IMR-90 (cell line): ENCODE measurements at regions not wholly inside any gene's neighbourhood (a gene's known extent, or its start where the extent isn't known, plus 50 kb on each side); places are given as distances from the start of the nearest gene placed in this dataset.

Source experiments
- ATAC-seq: fragments of 200-7000 bp; cut with Tn5 transposase; 2 replicates; pipeline ENCODE4 v1.9.1; 2020; ENCODE audit warnings: low read depth, mild to moderate bottlenecking, moderate library complexity
- BruUV-seq: library from RNA; stranded (reverse); fragments of 400-500 nt; replicated peaks from 2 replicates; lab custom pipeline; 2021; lab: Mats Ljungman, UMichigan
- CTCF ChIA-PET: fragments of 300-600 bp; formaldehyde crosslinking; extraction: SDS; loops from one replicate; lab custom pipeline; 2021; ENCODE audit warnings: antibody characterized with exemption; lab: Yijun Ruan, JAX
- POLR2A ChIA-PET: fragments of 300-600 bp; sonication (Branson Sonifier 250); formaldehyde crosslinking; loops from one replicate; lab custom pipeline; 2022; ENCODE audit warnings: antibody characterized with exemption; ENCODE audit not compliant: unreplicated experiment; lab: Charles Lee
- DNase-seq: peaks from one replicate; pipeline ENCODE4 v3.0.0; 2013
- H2AFZ ChIP-seq: replicated peaks from 2 replicates; pipeline ENCODE3; 2013; ENCODE audit warnings: low read length, mild to moderate bottlenecking; ENCODE audit not compliant: poor library complexity
- H2AK5ac ChIP-seq: 2 replicates; pipeline ENCODE4 v1.6.1; 2013; ENCODE audit warnings: low read depth, low read length, inconsistent platforms
- H2AK9ac ChIP-seq: replicated peaks from 2 replicates; pipeline ENCODE3; 2013; ENCODE audit warnings: mild to moderate bottlenecking, low read depth, low read length, moderate library complexity; ENCODE audit not compliant: poor library complexity
- H2BK120ac ChIP-seq: 2 replicates; pipeline ENCODE4 v1.6.1; 2013; ENCODE audit warnings: low read depth, low read length, inconsistent platforms
- H2BK15ac ChIP-seq: 3 replicates; pipeline ENCODE4 v1.6.1; 2013; ENCODE audit warnings: low read depth, low read length, inconsistent platforms
- H2BK20ac ChIP-seq: 2 replicates; pipeline ENCODE4 v1.6.1; 2013; ENCODE audit warnings: low read depth, mild to moderate bottlenecking, inconsistent platforms, low read length, moderate library complexity
- H2BK5ac ChIP-seq: 2 replicates; pipeline ENCODE4 v1.6.1; 2013; ENCODE audit warnings: mild to moderate bottlenecking, low read depth, low read length, inconsistent platforms; ENCODE audit not compliant: poor library complexity, severe bottlenecking
- H3K14ac ChIP-seq: replicated peaks from 2 replicates; pipeline ENCODE4 v1.6.1; 2013; ENCODE audit warnings: low read depth, low read length, inconsistent platforms
- H3K18ac ChIP-seq: 2 replicates; pipeline ENCODE4 v1.6.1; 2013; ENCODE audit warnings: low read depth, low read length, control low read depth
- H3K23ac ChIP-seq: 2 replicates; pipeline ENCODE4 v1.6.1; 2013; ENCODE audit warnings: low read depth, low read length, inconsistent platforms
- H3K27ac ChIP-seq: 2 replicates; pipeline ENCODE4 v1.5.1; 2013; ENCODE audit warnings: mild to moderate bottlenecking, control low read depth, low read length; ENCODE audit not compliant: insufficient read depth
- H3K27me3 ChIP-seq: 2 replicates; pipeline ENCODE4 v1.6.1; 2013; ENCODE audit warnings: low read length; ENCODE audit not compliant: control insufficient read depth, insufficient read depth
- H3K36me3 ChIP-seq: 2 replicates; pipeline ENCODE4 v1.6.1; 2013; ENCODE audit warnings: low read length, mixed read lengths; ENCODE audit not compliant: control insufficient read depth, insufficient read depth
- H3K4ac ChIP-seq: 2 replicates; pipeline ENCODE4 v1.6.1; 2013; ENCODE audit warnings: low read depth, low read length, inconsistent platforms
- H3K4me1 ChIP-seq: 2 replicates; pipeline ENCODE4 v1.6.1; 2013; ENCODE audit warnings: low read length, mixed read lengths; ENCODE audit not compliant: control insufficient read depth, insufficient read depth
- H3K4me2 ChIP-seq: 2 replicates; pipeline ENCODE4 v1.6.1; 2013; ENCODE audit warnings: low read depth, mild to moderate bottlenecking, control low read depth, low read length, moderate library complexity
- H3K4me3 ChIP-seq: 2 replicates; pipeline ENCODE4 v1.5.1; 2013; ENCODE audit warnings: low read depth, mild to moderate bottlenecking, control low read depth, low read length, moderate library complexity; ENCODE audit not compliant: insufficient read depth
- H3K56ac ChIP-seq: 2 replicates; pipeline ENCODE4 v1.6.1; 2013; ENCODE audit warnings: low read length, inconsistent platforms; ENCODE audit not compliant: insufficient read depth; ENCODE audit errors: extremely low read depth
- H3K79me1 ChIP-seq, 2 experiments: 2 replicates each; pipeline ENCODE4 v1.6.1; 2013; ENCODE audit warnings: low read length in 2 of 2, inconsistent platforms in 1 of 2, low read depth in 1 of 2
- H3K9ac ChIP-seq: 2 replicates; pipeline ENCODE4 v1.6.1; 2013; ENCODE audit warnings: low read depth, low read length, control low read depth
- H3K9me1 ChIP-seq: 2 replicates; pipeline ENCODE4 v1.6.1; 2013; ENCODE audit warnings: low read length, inconsistent platforms; ENCODE audit not compliant: insufficient read depth
- H3K9me3 ChIP-seq: 2 replicates; pipeline ENCODE4 v1.6.1; 2013; ENCODE audit warnings: low read length; ENCODE audit not compliant: control insufficient read depth, insufficient read depth
- H4K20me1 ChIP-seq: 2 replicates; pipeline ENCODE4 v1.6.1; 2013; ENCODE audit warnings: low read length, inconsistent platforms; ENCODE audit not compliant: insufficient read depth
- H4K5ac ChIP-seq: 2 replicates; pipeline ENCODE4 v1.6.1; 2013; ENCODE audit warnings: mild to moderate bottlenecking, low read depth, low read length, control low read depth
- H4K8ac ChIP-seq, 2 experiments: 2 replicates each; pipeline ENCODE4 v1.6.1; 2013; ENCODE audit warnings: low read depth in 2 of 2, low read length in 2 of 2, control low read depth in 1 of 2, inconsistent platforms in 1 of 2
- H4K91ac ChIP-seq: 2 replicates; pipeline ENCODE4 v1.6.1; 2013; ENCODE audit warnings: low read depth, low read length, inconsistent platforms; ENCODE audit not compliant: insufficient read depth
- CEBPB ChIP-seq: IDR thresholded peaks from 2 replicates; pipeline ENCODE4 v1.6.1; 2012; ENCODE audit warnings: low read depth, low read length, improper control_type of control experiment
- CHD1 ChIP-seq: IDR thresholded peaks from 2 replicates; pipeline ENCODE4 v1.6.1; 2012; ENCODE audit warnings: low read depth, low read length, improper control_type of control experiment
- CTCF ChIP-seq: conservative IDR thresholded peaks from 2 replicates; pipeline ENCODE4 v1.5.1; 2012; ENCODE audit warnings: mild to moderate bottlenecking, low read depth, low read length, improper control_type of control experiment
- FOS ChIP-seq: fragments of 150-350 bp; IDR thresholded peaks from 2 replicates; pipeline ENCODE4 v1.6.1; 2016; ENCODE audit warnings: low read depth, low read length
- MAFK ChIP-seq: IDR thresholded peaks from 2 replicates; pipeline ENCODE4 v1.6.1; 2012; ENCODE audit warnings: low read depth, low read length, improper control_type of control experiment
- MAZ ChIP-seq: IDR thresholded peaks from 2 replicates; pipeline ENCODE4 v1.6.1; 2012; ENCODE audit warnings: low read depth, mild to moderate bottlenecking, low read length, improper control_type of control experiment, moderate library complexity, borderline replicate concordance
- RCOR1 ChIP-seq: IDR thresholded peaks from 2 replicates; pipeline ENCODE4 v1.6.1; 2012; ENCODE audit warnings: mild to moderate bottlenecking, low read length, improper control_type of control experiment; ENCODE audit not compliant: insufficient replicate concordance
- SMC3 ChIP-seq: fragments of 150-350 bp; IDR thresholded peaks from 2 replicates; pipeline ENCODE4 v1.6.1; 2016; ENCODE audit warnings: low read depth, mild to moderate bottlenecking, antibody characterized with exemption, low read length, moderate library complexity
- USF2 ChIP-seq: fragments of 150-350 bp; IDR thresholded peaks from 2 replicates; pipeline ENCODE4 v1.6.1; 2017; ENCODE audit warnings: mild to moderate bottlenecking, antibody characterized with exemption, low read length, low read depth
- WGBS, 2 experiments: methylation state at CpG; one replicate each; pipeline versions ENCODE4 v1.1.5 to v1.1.7; 2013; ENCODE audit warnings: missing lambda C conversion rate in 2 of 2; ENCODE audit not compliant: insufficient read length in 1 of 2; ENCODE audit errors: extremely low coverage in 2 of 2; 5-methylcytosine and 5-hydroxymethylcytosine counted together
- dilution Hi-C: fragments of 300-500 bp; cut with HindIII; formaldehyde crosslinking; loops from one replicate; pipeline ENCODE4 v1.14.3; 2018; ENCODE audit warnings: low sequenced_read_pairs; ENCODE audit not compliant: unreplicated experiment
- in situ Hi-C: fragments of 300-500 bp; cut with MboI; formaldehyde crosslinking; loops from 3 replicates; pipeline ENCODE4 v1.14.3; 2019; ENCODE audit warnings: low sequenced_read_pairs, inconsistent platforms, mixed read lengths
- intact Hi-C: fragments of 100-400 bp; cut with micrococcal nuclease; formaldehyde crosslinking; loops from 2 replicates; pipeline ENCODE4 v1.10.0; 2022

GRCh38 chr17:59510611-59511010 is 54.8 kb upstream of the DHX40 start:
- no peak overlapping the region for H4K91ac ChIP-seq
- ATAC-seq (no peak), DNase-seq (no peak)
- H2BK120ac ChIP-seq = no peak overlapping the region
- in situ Hi-C loops = no loop called here
- no peak overlapping the region for H2AK5ac ChIP-seq
- no TSS peak for BruUV-seq
- no peak overlapping the region for H2BK15ac ChIP-seq
- no peak overlapping the region for H3K23ac ChIP-seq
- H2BK20ac ChIP-seq = no peak overlapping the region
- no peak overlapping the region for H3K56ac ChIP-seq
- H3K4me2 ChIP-seq = no peak overlapping the region
- H2AK9ac ChIP-seq = no peak overlapping the region
- no peak overlapping the region for H2AFZ ChIP-seq
- H3K4ac ChIP-seq = no peak overlapping the region
- H3K18ac ChIP-seq = no peak overlapping the region
- H3K36me3 ChIP-seq = no peaks in the 10 kb centered on the region
- no peak overlapping the region for H3K9ac ChIP-seq
- CTCF ChIA-PET = no interaction called here
- no CpG with 5 or more reads among the region's 2 CpGs for WGBS, 2 experiments
- 0 out of 2 replicates have a peak, but pooled peaks cover 4% of the 10 kb centered on the region for H3K9me1 ChIP-seq
- dilution Hi-C loops = no loop called here
- no peak overlapping the region for H3K27ac ChIP-seq
- no peak overlapping the region for H3K14ac ChIP-seq
- H3K4me3 ChIP-seq = no peak overlapping the region
- peaks cover 5% of the 10 kb centered on the region for H3K4me1 ChIP-seq
- TF ChIP-seq CTCF (no peak), USF2 (no peak), RCOR1 (no peak), MAFK (no peak), FOS (no peak), CEBPB (no peak), MAZ (no peak), SMC3 (no peak), CHD1 (no peak)
- no peak overlapping the region for H2BK5ac ChIP-seq
- H3K27me3 ChIP-seq = no peaks in the 10 kb centered on the region
- H4K20me1 ChIP-seq = no peaks in the 10 kb centered on the region
- intact Hi-C loops = no loop called here
- no peak overlapping the region for H4K8ac ChIP-seq
- POLR2A ChIA-PET = no interaction called here
- no peaks in the 10 kb centered on the region for H3K79me1 ChIP-seq
- no peak overlapping the region for H4K5ac ChIP-seq
- no peaks in the 10 kb centered on the region for H3K9me3 ChIP-seq
